ENCODE measurements at regions not wholly inside any gene's neighbourhood (a gene's known extent, or its start where the extent isn't known, plus 50 kb on each side); places are given as distances from the start of the nearest gene placed in this dataset.

DNA sequence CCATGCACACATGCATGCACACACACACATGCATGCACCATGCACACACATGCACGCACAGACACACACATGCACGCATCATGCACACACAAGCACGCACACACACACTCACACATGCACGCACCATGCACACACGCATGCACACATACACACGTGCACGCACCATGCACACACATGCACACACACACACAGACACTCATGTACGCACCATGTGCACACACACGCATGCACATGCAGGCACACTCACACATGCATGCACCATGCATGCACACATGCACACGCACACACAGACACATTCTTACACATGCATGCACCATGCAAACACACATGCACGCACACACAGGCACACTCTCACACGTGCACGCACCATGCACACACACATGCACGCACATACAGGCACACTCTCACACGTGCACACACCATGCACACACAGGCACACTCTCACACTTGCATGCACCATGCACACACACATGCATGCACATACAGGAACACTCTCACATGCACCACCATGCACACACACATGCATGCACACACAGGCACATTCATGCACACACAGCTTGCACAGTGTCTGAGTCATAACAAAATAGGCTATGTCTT is 117.5 kb downstream of the TENT4A start:
- TF ChIP-seq ZNF274 (IDR thresholded peaks at IDR 0.05; ENCODE audit: low read depth, low read length) (no peak), YY1 (IDR thresholded peaks at IDR 0.05; ENCODE audit: insufficient read depth, insufficient read length) (no peak)
